ENCODE measurements at regions not wholly inside any gene's neighbourhood (a gene's known extent, or its start where the extent isn't known, plus 50 kb on each side); places are given as distances from the start of the nearest gene placed in this dataset.
A peak's percentile ranks its signal among the peaks of the same experiment; 100 is the strongest.

DNA sequence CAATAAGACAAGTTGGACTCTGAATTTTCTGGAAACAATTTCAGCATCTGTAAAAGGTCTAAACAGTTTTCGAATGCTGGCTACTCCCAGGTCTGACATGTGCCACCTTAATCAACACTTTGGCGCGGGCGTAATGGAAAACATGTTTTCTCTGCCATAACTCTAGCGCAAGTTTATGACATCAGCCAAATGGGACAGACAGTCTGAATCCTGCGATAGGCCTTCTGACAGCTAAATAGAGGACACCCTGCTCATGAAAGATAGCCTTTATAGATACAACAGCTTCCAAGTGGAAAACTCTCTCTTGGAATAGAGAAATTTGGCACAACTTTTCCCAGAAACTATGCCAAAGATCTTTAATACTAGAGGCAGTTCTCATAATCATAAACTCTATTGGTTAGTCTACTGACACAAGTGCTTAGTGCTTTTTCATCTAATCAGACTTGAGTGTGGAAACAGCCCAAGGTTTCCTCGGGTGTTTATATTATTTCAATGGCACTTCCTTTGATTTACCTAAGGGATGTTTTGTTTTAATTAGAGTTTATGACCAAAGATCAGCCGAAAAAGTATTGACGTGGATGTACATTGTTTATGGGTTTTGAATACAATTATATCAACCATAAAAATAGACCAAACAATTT is 120.1 kb upstream of the DPH6 start:
- no peak for TF ChIP-seq EP300 (IDR thresholded peaks at IDR 0.05)
- TF ChIP-seq POLR2A (IDR thresholded peaks at IDR 0.05): no peak
- peak in 2 of 4 donors; percentile 34 for TF ChIP-seq POLR2AphosphoS5 (IDR thresholded peaks at IDR 0.05)
- TF ChIP-seq, protein P1, sequence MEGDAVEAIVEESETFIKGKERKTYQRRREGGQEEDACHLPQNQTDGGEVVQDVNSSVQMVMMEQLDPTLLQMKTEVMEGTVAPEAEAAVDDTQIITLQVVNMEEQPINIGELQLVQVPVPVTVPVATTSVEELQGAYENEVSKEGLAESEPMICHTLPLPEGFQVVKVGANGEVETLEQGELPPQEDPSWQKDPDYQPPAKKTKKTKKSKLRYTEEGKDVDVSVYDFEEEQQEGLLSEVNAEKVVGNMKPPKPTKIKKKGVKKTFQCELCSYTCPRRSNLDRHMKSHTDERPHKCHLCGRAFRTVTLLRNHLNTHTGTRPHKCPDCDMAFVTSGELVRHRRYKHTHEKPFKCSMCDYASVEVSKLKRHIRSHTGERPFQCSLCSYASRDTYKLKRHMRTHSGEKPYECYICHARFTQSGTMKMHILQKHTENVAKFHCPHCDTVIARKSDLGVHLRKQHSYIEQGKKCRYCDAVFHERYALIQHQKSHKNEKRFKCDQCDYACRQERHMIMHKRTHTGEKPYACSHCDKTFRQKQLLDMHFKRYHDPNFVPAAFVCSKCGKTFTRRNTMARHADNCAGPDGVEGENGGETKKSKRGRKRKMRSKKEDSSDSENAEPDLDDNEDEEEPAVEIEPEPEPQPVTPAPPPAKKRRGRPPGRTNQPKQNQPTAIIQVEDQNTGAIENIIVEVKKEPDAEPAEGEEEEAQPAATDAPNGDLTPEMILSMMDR (IDR thresholded peaks at IDR 0.05): no peak
- no peak overlapping the region for H3K4me3 ChIP-seq
- H3K27ac ChIP-seq: peak overlapping the region in 2 of 4 donors; percentile 41 to 56
- no peaks in the 10 kb centered on the region for H3K36me3 ChIP-seq
- no peak for DNase-seq
- H3K9me3 ChIP-seq: no peaks in the 10 kb centered on the region
- WGBS, 2 donors: 71 to 76% methylated on average over 9 of the region's 9 CpGs
- intact Hi-C loops (cut with DNase I): no loop called here
- H3K27me3 ChIP-seq: no peaks in the 10 kb centered on the region
- H3K4me1 ChIP-seq: peaks cover 0 to 28% (median 20%) of the 10 kb centered on the region in 4 donors

DNA sequence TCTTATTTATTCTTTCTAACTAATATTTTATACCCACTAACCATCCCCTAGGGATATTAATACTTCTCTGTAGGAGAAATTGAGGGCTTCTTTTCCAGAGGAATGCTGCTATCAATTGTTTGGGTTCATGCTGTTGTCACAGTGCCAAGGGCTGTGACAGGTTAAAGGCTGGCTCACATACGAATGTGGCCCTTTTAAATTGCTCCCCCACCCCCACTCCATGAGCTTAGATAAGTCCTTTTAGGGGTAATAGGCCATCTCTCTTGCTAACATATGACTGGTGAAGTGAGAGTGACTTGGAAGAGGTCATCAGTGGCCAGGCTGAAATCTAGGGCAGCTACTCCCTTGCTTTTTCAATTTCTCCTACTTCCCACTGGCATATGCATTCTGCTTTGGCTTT is 121.9 kb upstream of the DPH6 start:
- Histone ChIP-seq H3K27ac (no peak overlapping the region), H3K27me3 (no peaks in the 10 kb centered on the region), H3K36me3 (no peaks in the 10 kb centered on the region), H3K9me3 (no peaks in the 10 kb centered on the region), H3K4me1 (peaks cover 0 to 40% (median 20%) of the 10 kb centered on the region in 4 donors), H3K4me3 (no peak overlapping the region)
- TF ChIP-seq, protein P1 (IDR thresholded peaks at IDR 0.05): no peak
- TF ChIP-seq EP300 (IDR thresholded peaks at IDR 0.05): no peak
- TF ChIP-seq POLR2A (IDR thresholded peaks at IDR 0.05): no peak
- TF ChIP-seq POLR2AphosphoS5 (IDR thresholded peaks at IDR 0.05): no peak
- WGBS, 2 donors: 25 to 71% methylated on average over 1 of the region's 1 CpG
- no peak for DNase-seq
- intact Hi-C loops (cut with DNase I): no loop called here

DNA sequence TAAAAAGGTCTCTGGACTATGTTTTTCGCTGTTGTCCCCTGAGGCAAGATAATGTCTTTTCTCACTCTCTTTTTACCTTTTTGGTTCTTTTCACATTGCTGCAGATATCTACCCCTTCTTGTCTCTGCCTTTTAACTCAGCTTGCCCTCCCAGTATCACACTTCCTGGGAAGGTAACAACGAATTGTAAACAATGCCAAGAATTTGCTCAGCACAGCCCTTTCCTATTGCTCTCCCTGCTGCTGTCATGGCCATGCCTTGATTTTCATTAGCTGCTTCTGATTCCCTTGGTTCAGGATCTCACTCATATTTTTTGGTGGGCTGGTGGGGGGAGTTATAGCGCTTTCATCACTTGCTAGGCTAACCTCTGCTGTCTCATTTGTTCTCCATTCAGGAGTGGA is 123.1 kb upstream of the DPH6 start:
- no peak overlapping the region for H3K27ac ChIP-seq
- no peaks in the 10 kb centered on the region for H3K27me3 ChIP-seq
- no peaks in the 10 kb centered on the region for H3K9me3 ChIP-seq
- H3K4me3 ChIP-seq: no peak overlapping the region
- 73 to 79% methylated on average over 3 of the region's 3 CpGs for WGBS, 2 donors
- H3K36me3 ChIP-seq: no peaks in the 10 kb centered on the region
- peaks cover 0 to 40% (median 20%) of the 10 kb centered on the region in 4 donors for H3K4me1 ChIP-seq
- intact Hi-C loops (cut with DNase I): no loop called here
- TF ChIP-seq EP300 (IDR thresholded peaks at IDR 0.05) (no peak), POLR2AphosphoS5 (IDR thresholded peaks at IDR 0.05) (no peak), POLR2A (IDR thresholded peaks at IDR 0.05) (no peak)
- TF ChIP-seq, protein P1 (IDR thresholded peaks at IDR 0.05): no peak
- no peak for DNase-seq

DNA sequence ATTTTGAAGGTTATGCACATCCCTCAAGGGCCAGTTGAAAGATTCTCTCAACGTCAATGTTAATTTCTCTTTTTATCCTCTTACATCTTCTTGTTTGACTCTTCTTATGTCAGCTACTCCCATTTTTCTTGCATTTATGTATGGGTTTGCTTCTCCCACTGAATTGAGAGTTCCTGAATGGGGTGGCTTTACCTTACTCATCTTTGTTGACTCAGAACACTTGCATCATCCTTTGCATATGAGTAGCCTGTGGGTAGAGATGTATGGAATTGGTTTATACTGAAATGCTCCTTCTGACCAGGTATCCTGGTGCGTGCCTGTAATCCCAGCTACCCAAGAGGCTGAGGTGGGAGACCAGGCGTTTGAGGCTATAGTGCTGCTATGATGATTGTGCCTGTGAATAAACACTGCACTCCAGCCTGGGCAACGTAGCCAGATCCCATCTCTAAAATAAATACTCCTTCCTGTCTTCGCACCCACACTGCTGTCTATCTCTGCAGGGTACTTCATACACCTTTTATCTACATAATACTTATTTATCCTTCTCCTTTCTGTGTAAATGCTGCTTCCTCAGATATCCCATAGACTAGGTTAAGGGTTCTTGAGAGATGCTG is 123.6 kb upstream of the DPH6 start:
- TF ChIP-seq POLR2AphosphoS5 (IDR thresholded peaks at IDR 0.05) (no peak), POLR2A (IDR thresholded peaks at IDR 0.05) (no peak), EP300 (IDR thresholded peaks at IDR 0.05) (no peak)
- TF ChIP-seq, protein P1 (IDR thresholded peaks at IDR 0.05): no peak
- no peaks in the 10 kb centered on the region for H3K9me3 ChIP-seq
- no peaks in the 10 kb centered on the region for H3K27me3 ChIP-seq
- DNase-seq: no peak
- 90 to 91% methylated on average over 5 of the region's 5 CpGs for WGBS, 2 donors
- H3K36me3 ChIP-seq: no peaks in the 10 kb centered on the region
- intact Hi-C loops (cut with DNase I): no loop called here
- H3K4me1 ChIP-seq: peaks cover 0 to 42% (median 20%) of the 10 kb centered on the region in 4 donors
- H3K27ac ChIP-seq: no peak overlapping the region
- H3K4me3 ChIP-seq: no peak overlapping the region
